DND-41 (cell line): ENCODE measurements at regions not wholly inside any gene's neighbourhood (a gene's known extent, or its start where the extent isn't known, plus 50 kb on each side); places are given as distances from the start of the nearest gene placed in this dataset.

Experiments
- CTCF ChIP-seq: IDR thresholded peaks from 2 replicates; pipeline ENCODE4 v1.5.1; 2012; ENCODE audit warnings: borderline replicate concordance, low read length, moderate library complexity, mild to moderate bottlenecking; ENCODE audit not compliant: poor library complexity, severe bottlenecking; ENCODE audit errors: extremely low read depth
- EZH2 ChIP-seq: IDR thresholded peaks from 3 replicates; pipeline ENCODE4 v1.6.1; 2012; ENCODE audit warnings: borderline replicate concordance, low read depth, mild to moderate bottlenecking, moderate library complexity, low read length, inconsistent platforms; ENCODE audit not compliant: severe bottlenecking

GRCh38 chr14:30180219-30180618, 252.6 kb upstream of the PRKD1 start:
- TF ChIP-seq CTCF (no peak), EZH2 (no peak)
